Kasumi-1 (cell line): ENCODE measurements at regions not wholly inside any gene's neighbourhood (a gene's known extent, or its start where the extent isn't known, plus 50 kb on each side); places are given as distances from the start of the nearest gene placed in this dataset.

Experiments
- DNase-seq, 2 experiments: peaks; one replicate each; lab custom pipeline; 2025; lab: John Stamatoyannopoulos, UW

- DNase-seq: no peak
These were observed 472.8 kb downstream of the CCDC171 start for GRCh38 chr9:16025627-16026026.

DNA sequence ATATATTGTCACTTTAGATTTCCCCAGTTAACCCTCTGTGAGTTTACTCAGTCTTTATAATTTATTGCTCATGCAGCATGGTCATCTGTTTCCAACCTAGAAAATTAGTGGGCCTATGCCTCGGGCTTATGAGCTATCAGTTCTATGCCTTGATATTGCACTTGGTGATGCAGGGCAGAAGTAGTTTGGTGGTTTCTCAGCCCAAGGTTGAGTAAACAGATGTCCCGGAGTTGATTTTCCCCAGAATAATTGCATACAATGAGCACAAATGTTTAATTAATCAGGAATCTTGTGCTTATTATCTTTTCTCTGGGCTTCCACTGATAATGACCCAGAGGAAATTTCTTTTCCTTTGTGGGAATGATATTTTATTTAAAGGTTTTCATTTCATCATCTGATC is 474.0 kb downstream of the CCDC171 start:
- DNase-seq: no peak

DNA sequence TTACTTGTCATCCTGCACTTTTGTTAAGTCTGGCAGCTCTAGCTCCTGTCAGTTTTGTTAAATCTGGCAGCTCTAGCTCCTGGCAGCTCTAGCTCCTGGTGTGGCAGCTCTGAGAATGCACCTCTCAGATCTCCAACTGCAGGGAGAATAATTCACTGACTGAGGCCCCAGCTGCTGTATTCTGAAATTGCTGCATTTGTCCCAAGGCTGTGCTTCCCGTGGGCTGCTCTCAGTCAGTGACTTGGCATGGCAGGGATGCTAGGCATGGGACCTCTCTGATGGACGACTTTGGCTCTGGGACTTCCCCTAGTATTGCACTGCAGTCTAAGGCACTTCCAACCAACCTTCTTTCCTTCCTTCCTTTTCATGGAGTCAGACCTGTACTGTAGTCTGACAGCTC is 475.7 kb downstream of the CCDC171 start:
- no peak for DNase-seq

GRCh38 chr9:16029046-16029615 is 476.3 kb downstream of the CCDC171 start:
- DNase-seq: no peak

DNA sequence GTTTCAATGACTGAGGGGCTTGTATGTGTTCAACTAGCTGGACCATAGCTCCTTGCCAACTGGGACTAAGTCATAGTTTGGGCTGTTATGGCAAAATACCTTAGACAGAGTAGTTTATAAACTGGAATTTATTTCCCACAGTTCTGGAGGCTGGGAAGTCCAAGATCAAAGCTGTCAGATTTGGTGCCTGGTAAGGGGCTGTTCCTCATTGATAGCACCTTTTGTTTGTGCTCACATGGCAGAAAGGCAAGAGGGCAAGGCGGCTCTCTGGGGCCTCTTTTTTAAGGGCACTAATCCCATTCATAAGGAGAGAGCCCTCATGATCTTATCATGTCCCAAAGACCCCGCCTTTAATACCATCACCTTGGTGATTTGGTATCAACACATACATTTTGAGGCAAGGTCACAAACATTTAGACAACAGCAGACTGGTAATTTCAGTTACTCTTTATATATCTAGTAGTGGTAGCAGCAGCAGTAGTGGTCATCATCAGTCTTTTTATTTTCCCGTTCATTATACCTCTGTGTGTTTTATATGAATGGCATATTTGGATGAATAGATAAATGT is 477.0 kb downstream of the CCDC171 start:
- no peak for DNase-seq

DNA sequence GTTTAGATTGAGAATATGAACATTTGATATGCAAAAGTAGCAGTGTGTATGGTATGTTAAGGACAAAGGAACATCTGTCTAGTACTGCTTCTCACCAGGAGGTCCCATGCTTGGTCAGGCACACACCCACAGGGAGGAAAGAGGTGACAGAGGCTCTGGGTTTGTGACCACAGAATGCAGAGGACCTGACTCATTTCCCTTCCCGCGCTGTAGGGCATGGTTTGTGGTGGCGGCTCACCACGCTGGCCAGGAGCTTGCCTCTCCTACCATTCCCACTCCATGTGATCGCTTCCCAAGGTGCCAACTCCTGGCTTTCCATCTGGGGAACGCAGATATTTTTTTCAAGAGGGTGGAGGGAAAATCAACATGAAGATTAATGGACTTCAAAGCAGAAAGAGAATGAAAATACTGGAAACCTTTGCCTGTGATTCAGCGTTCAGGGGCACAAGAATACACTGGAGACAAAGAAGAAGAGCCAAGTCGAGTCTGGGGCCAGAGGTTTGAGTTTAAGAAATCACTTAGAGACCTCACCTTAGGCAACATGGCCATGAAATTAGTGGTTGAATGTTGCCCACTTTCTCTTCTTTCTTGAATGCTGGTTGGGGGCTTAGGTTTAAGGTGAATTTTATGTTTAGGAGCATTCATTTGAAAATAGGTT is 477.8 kb downstream of the CCDC171 start:
- no peak for DNase-seq

- DNase-seq: no peak
These were observed 478.6 kb downstream of the CCDC171 start for GRCh38 chr9:16031486-16031885.

GRCh38 chr9:16031971-16032370 is 479.1 kb downstream of the CCDC171 start:
- no peak for DNase-seq

- DNase-seq: no peak
These were observed 480.0 kb downstream of the CCDC171 start for GRCh38 chr9:16032799-16033198.

DNA sequence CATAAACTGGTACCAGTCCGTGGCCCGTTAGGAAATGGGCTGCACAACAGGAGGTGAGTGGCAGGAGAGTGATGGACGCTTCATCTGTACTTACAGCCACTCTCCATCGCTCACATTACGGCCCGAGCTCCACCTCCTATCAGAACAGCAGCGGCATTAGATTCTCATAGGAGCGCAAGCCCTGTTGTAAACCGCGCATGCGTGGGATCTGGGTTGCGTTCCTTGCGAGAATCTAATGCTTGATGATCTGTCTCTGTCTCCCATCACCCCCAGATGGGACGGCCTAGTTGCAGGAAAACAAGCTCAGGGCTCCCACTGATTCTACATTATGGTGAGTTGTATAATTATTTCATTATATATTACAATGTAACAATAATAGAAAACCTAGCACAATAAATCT is 480.4 kb downstream of the CCDC171 start:
- no peak for DNase-seq

- no peak for DNase-seq
These were observed 481.3 kb downstream of the CCDC171 start for GRCh38 chr9:16033921-16034691.

- DNase-seq: no peak
These were observed 486.6 kb downstream of the CCDC171 start for GRCh38 chr9:16039218-16039987.

GRCh38 chr9:16039988-16040761 is 487.3 kb downstream of the CCDC171 start:
- no peak for DNase-seq

- no peak for DNase-seq
These were observed 491.1 kb downstream of the CCDC171 start for GRCh38 chr9:16043756-16044578.

- no peak for DNase-seq
These were observed 491.7 kb downstream of the CCDC171 start for GRCh38 chr9:16044579-16044881.

DNA sequence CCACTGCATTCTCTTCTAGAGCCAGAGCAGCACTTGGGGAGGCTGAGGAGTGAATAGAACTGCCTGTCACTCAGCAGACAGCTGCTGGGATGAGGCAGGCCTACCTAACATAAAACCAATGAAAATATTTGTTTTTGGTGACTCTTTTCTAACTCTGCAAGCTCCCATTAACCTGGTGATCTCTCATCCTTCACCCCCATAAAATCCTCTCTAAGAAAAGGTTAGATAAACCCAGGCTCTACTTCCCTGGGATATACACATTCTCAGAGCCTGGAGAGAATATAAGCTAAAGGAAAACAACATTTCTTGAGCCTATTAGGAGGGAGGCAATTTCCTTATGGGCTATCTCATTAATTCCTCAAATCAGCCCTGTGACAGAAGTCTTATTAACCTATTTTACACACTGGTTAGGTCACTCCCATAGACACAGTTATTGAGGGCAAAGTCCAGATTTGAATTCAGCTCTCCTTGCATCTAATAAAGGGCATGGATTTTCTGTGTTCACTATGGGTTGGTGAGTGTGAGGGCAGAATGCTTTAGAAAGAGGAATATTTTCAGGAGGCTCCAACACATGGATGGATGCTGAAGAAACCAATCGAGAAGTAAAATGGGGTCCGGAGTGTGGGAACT is 492.9 kb downstream of the CCDC171 start:
- no peak for DNase-seq

DNA sequence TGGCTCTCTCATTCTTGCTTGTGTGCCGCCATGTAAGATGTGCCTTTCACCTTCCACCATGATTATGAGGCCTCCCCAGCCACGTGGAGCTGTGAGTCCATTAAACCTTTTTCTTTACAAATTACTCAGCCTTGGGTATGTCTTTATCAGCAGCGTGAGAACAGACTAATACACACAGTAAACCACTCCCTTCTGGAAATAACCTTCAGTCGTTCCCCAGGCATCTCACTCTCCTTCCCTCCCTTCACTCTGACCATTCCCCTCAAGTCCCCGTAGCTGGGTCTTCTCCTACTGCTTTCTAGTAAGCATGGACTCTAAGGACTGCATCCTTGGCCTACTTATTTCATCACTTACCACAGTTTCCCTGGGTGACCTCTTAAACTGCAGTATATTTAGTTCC is 493.9 kb downstream of the CCDC171 start:
- no peak for DNase-seq

GRCh38 chr9:16048129-16048528 is 495.3 kb downstream of the CCDC171 start:
- DNase-seq: no peak

DNA sequence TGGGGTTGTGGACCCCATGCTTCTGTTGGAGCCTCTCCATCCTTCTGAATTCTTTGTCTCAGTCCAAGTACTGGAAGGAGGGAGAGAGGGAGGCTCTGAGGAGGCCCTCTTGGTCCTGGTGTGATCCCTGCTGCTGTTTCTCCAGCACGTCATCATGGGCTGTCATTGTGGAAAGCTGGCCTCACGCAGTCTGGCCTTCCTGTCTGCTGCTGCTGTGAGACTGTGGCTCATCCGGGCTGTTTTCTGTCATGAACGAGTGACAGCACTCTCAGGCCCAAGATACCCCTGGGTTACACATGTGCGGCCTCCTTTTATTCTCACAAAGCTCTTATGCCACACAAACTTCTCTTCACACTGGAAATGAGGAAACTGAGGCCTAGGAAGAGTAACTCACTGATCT is 499.3 kb downstream of the CCDC171 start:
- DNase-seq: no peak
